HL-60/S4 treated with phorbol 12-myristate 13-acetate at 8.2 ng/mL for 4 days and 3 days (cell line): ENCODE measurements at regions not wholly inside any gene's neighbourhood (a gene's known extent, or its start where the extent isn't known, plus 50 kb on each side); places are given as distances from the start of the nearest gene placed in this dataset.

Source experiments
- in situ Hi-C: fragments of 300-500 bp; cut with MboI; formaldehyde crosslinking; loops from 2 replicates; pipeline ENCODE4 v1.15.0; 2022; ENCODE audit warnings: low sequenced_read_pairs

DNA sequence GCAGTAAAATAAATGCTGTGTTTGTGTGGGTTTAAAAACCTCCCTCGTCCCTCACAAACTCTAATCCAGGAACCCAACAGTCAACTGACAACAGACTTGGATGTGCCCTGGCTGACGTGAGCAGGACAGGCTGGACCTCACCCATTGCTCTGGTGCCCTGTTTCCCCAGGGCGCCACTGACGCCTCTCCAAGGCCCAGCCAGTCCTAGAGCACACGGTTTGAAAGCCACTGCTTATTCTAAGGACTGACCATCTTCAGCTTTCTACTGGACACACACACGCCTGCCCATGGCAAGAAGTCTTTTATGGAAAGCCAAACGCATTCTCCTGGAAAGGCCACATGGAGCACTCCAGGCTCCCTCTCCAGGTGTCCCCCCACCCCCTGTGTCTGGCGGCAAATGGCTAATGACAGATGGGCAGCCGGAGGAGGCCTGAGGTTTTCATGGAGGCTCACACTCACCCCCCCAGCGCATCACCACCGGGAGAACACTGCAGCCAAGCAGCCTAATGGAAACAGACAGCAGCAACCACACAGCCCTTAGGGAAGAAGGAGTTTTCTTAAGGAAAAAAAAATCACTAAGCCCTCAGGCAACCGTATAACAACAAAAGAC, 319.2 kb downstream of the SOX9 start:
- in situ Hi-C loops: no loop called here

DNA sequence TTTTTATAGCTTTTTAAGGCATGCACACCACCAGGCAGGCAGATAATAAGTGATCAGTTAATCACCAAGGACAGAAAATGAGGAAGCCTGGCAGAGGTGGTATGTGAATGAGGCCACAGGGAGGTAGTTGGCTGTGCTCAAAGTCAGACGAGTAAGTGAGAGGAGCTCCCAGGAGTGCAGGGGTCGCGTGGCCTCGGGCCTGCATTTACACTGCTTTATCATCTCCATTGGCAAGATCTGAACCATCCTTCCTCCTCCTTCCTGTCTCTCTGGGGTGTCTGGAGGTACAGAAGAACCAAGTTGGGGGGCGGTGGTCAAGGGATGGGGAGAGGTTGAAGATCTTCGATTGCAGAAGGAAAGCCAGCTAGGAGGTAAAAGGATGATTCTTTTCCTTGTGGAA, 320.1 kb downstream of the SOX9 start:
- in situ Hi-C loops: no loop called here

DNA sequence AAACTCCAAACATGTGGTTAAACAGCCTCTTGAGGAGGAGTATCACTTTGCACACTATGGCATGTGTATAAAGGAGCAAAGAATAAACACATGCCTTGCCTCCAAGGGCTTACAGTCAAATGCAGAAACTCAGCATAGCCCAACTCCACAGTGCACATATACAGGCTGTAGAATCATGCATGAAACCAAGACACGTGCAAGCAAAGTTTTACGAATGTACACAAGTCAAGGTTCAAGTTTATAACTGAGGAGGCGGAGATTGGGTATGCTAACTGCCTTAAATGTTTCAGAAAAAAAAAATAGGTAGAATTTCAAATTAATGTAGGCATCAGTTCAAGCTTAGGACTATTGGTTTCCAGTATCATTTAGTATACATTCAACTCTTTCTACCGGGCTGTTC, 321.1 kb downstream of the SOX9 start:
- in situ Hi-C loops: no loop called here

- in situ Hi-C loops: no loop called here
These were observed 323.8 kb downstream of the SOX9 start for GRCh38 chr17:72444517-72445054.

GRCh38 chr17:72445055-72445991, 324.5 kb downstream of the SOX9 start:
- in situ Hi-C loops: no loop called here

- in situ Hi-C loops: no loop called here
These were observed 325.3 kb downstream of the SOX9 start for GRCh38 chr17:72446118-72446517.

DNA sequence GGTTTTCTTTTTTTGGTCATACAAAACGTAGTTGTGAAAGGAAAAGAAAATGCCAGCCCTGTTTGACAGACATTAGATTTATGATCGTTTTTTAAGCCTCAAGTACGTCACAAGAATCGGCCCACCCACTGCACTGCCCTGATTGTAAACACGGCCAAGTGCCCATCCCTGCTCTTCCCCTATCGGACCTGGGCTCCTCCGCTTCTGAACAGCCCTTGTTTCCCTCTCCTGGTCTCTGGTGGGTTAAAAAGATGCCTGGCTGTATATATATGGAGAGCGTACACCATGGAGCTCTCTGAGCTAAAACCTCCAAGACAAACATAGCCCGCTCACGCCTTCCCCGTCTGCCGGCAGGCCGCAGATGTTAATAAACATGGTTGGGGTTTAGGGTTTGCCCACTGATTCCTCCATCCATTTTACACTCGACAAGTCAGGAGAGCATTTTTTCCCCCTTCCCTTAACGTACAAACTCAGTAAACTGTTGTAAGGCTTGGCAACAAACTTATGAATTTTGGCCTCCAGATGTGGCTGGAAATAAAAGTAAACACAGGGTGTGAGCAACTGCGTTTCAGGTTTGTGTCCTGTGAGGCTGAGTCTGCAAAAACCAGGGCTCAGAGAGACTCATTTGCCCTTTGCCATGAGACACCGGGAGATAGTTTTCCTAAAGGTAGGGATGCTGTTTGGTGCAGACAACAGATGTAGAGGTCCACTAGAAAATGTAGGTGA, 325.9 kb downstream of the SOX9 start:
- in situ Hi-C loops: no loop called here

DNA sequence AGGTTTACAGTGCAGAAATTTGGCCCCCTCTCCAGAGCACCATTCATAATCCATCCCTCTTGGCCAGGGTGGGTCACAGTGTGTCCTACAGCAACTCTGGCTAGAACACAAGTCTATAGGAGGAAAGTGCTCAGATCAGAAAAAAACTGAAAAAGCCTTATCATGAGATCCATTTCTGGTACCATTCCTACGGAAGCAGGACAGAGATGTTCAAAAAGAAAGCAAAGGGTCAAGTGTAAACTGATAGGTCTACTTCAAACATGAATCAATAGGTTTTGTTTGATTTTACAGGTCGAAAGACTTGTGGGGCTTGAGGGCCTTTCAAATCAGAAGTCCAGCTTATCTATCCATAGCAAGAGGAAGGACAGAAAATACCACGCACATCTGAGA, 326.4 kb downstream of the SOX9 start:
- in situ Hi-C loops: no loop called here

GRCh38 chr17:72448019-72448418, 327.2 kb downstream of the SOX9 start:
- in situ Hi-C loops: no loop called here

DNA sequence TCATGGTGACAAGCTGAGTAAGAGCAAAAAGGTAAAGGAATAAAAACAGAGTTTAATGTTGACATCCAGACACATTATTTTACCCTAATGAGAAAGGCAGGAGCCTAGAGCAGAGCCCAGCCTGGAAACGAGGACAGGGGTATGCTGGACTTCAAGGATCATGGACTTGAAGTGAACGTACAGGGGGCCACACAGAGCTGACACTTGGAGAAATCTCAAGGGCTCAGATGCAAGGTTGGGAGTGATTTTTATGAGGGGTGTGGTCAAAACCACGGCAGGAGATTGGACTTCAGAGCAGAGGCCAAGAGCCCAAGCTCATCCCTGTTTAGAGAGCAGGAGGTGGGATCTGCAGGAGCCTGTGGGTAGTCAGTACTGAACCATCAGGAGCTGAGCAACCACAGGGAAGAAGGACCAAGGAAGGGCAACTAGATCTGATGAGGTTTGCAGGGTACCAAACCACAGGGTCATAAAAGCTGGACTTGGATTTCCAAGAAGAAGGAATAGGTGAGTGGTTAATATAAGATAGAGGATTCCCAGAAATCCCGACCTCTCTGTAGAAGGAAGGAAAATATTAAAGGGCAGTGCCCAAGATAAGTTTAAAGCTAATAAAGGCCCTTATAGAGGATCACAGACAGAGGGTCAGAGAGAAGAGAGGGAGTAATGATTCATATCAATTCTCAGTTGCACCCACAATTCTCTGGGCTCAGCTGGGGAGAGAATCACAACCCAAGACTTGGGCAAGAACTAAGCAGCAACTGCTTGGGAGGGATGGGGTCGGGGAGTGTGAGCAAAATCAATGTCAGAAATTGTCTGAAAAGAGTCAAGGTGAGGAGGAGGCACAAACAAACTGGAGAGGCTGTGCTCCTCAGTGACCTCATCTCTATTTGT, 331.7 kb downstream of the SOX9 start:
- in situ Hi-C loops: no loop called here

GRCh38 chr17:72454342-72454741, 333.5 kb downstream of the SOX9 start:
- in situ Hi-C loops: no loop called here

DNA sequence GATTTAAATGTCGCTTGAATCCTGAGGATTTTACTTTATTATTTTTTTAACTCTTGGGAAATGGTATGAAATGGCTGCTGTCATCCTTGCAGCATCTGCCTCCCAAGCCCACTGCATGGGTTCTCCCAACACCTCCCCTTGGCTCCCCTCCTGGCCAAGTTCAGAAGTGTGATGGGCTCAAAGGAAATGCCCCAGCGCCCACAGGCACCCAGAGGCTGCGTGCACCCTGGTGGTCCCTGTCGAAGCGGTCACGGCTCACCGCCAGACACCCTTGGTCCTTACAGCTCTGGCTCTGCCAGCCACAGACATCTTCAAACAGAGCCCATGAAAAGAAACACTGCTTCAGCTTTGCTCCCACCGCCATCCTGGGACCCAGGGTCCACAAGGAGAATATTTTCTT, 334.7 kb downstream of the SOX9 start:
- in situ Hi-C loops: no loop called here

DNA sequence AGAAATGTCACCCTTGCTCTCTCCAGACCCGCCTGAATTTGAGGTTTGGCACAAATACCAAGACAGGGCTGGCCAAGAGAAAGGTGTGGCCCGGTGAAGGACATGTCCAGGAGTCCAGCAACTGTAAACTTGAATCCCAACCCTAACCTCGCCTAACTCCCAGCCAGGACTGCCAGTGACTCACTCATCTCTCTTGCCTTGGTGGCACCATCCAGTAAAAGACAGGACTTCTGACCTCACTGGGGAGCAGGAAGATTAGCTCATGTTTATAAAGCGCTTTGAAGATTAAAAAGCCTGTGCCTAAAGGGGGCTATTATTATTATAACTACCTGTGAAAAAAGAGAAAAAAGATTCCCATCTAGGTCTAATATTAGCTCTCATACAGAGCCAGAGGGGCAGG, 335.3 kb downstream of the SOX9 start:
- in situ Hi-C loops: no loop called here

DNA sequence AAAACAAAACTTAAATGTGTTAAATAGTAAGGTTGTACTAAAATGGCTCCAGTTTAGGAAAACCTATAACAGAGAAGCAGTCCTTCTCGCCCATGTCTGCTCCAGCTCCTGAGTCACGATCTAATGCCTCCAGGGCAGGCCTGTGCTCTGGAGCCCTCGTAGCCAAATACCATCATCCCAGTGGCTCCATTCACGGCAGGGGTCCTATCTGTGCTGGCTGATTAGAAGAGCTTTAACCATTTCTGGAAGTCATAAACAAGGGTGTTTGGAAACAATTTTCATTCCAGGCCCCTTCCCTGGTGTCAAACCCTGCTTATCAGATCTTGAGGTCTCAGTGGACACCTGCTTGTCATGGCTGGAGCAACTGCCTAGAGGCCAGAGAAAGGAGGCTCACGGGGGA, 336.9 kb downstream of the SOX9 start:
- in situ Hi-C loops: no loop called here

GRCh38 chr17:72458301-72458700, 337.5 kb downstream of the SOX9 start:
- in situ Hi-C loops: no loop called here

DNA sequence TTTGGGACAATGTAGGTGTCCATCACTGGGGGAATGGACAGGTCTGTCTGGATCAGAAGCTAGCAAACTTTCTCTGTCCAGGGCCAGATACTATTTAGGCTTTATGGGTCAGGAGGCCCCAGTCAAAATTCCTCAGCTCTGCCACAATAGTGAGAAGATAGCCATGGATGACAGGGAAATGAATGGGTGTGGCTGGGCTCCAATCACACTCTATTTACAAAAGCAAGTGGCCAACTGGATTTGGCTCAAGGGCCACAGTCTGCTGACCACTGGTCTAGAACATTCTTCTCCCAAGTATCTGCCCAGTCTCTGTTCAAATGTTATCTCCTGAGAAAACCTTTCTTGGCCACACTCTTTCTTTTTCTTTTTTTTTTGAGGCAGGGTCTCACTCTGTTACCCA, 339.9 kb downstream of the SOX9 start:
- in situ Hi-C loops: no loop called here

GRCh38 chr17:72461757-72462156, 340.9 kb downstream of the SOX9 start:
- in situ Hi-C loops: no loop called here

- in situ Hi-C loops: no loop called here
These were observed 341.6 kb downstream of the SOX9 start for GRCh38 chr17:72462407-72462806.

GRCh38 chr17:72462814-72463213, 342.0 kb downstream of the SOX9 start:
- in situ Hi-C loops: no loop called here

DNA sequence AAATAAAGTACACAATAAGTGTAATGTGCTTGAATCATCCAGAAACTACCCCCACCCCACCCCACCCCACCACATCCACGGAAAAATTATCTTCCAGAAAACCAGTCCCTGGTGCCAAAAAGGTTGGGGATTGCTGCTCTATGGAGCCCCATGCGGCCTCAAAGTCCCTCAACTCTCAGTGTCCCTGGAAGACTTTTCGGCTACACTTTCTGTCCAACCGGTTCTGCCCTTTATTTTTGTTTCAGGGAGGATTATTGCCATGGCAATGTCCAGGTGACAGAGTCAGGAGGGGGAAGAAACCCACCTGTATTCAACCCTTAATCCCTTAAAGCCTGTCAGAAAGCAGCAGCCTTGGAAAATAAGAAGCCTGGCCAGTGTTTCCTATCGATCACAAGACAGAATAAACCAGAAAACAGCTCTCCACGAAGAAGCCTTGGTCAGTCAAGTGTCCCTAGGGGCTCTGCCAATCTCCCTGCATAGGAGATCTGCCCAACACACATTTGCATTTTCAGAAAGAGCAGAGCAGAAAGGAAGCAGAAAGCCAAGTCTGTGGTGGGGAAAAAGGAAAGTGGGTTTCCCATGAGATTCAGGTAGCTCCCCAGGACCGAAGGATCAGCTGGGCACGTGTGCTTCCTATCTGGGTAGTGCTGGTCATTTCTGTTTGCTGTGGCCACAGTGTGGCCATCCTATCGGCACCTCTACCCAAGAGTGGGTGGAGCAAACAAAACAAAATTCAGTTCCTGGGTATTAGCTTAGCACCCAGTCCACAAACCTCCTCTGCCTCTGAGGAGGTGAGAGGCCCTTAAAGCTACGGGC, 342.7 kb downstream of the SOX9 start:
- in situ Hi-C loops: no loop called here
